CD14-positive monocyte (primary cell): ENCODE measurements at regions not wholly inside any gene's neighbourhood (a gene's known extent, or its start where the extent isn't known, plus 50 kb on each side); places are given as distances from the start of the nearest gene placed in this dataset.

Experiments used
- DNase-seq, 3 donors: peaks; one replicate each; pipeline ENCODE4 v3.0.0-alpha.2; 2011 to 2022
- H2AFZ ChIP-seq: 2 replicates; pipeline ENCODE4 v1.6.0; 2012; ENCODE audit warnings: mild to moderate bottlenecking, low read depth, low read length, inconsistent platforms; ENCODE audit not compliant: insufficient read depth, poor library complexity, severe bottlenecking
- H3K27ac ChIP-seq, 2 donors: 1 replicate in 1 of 2; 2 replicates in 1 of 2; pipeline ENCODE4 v1.5.1; 2012 to 2013; ENCODE audit warnings: low read length in 2 of 2, control low read depth in 1 of 2, inconsistent platforms in 1 of 2, low read depth in 1 of 2, mild to moderate bottlenecking in 1 of 2
- H3K27me3 ChIP-seq, 2 donors: one replicate each; pipeline versions ENCODE4 v1.6.0 to v1.6.1; 2011 to 2013; ENCODE audit warnings: low read length in 2 of 2; ENCODE audit not compliant: control insufficient read depth in 2 of 2, insufficient read depth in 2 of 2
- H3K36me3 ChIP-seq, 2 donors: replicated peaks in 1 of 2; 1 replicate in 1 of 2; 2 replicates in 1 of 2; pipeline versions ENCODE4 v1.5.1 to v1.6.1; 2012 to 2013; ENCODE audit warnings: low read length in 2 of 2, control low read depth in 1 of 2, inconsistent platforms in 1 of 2, mild to moderate bottlenecking in 1 of 2; ENCODE audit not compliant: insufficient read depth in 2 of 2, control insufficient read depth in 1 of 2
- H3K4me1 ChIP-seq, 2 donors: 1 replicate in 1 of 2; 2 replicates in 1 of 2; pipeline versions ENCODE4 v1.5.1 to v1.6.1; 2012 to 2013; ENCODE audit warnings: low read length in 2 of 2, control low read depth in 1 of 2, inconsistent platforms in 1 of 2, mild to moderate bottlenecking in 1 of 2, moderate library complexity in 1 of 2; ENCODE audit not compliant: insufficient read depth in 2 of 2, control insufficient read depth in 1 of 2
- H3K4me2 ChIP-seq: replicated peaks from 2 replicates; pipeline ENCODE3; 2012; ENCODE audit warnings: low read length, moderate library complexity, mild to moderate bottlenecking; ENCODE audit not compliant: poor library complexity, severe bottlenecking; ENCODE audit errors: extremely low read depth
- H3K4me3 ChIP-seq, 3 experiments: fragments of 200-600 bp in 1 of 3; sonication (generic) in 1 of 3; replicated peaks in 1 of 3; 1 replicate in 2 of 3; 2 replicates in 1 of 3; pipeline ENCODE4 v1.5.1; 2011 to 2013; ENCODE audit warnings: low read length in 3 of 3, mild to moderate bottlenecking in 3 of 3, control low read depth in 2 of 3, low read depth in 2 of 3, inconsistent platforms in 1 of 3, moderate library complexity in 1 of 3
- H3K79me2 ChIP-seq: 2 replicates; pipeline ENCODE4 v1.6.0; 2012; ENCODE audit warnings: mild to moderate bottlenecking, control low read depth, inconsistent platforms, low read length, moderate library complexity; ENCODE audit not compliant: insufficient read depth
- H3K9ac ChIP-seq: 2 replicates; pipeline ENCODE4 v1.6.0; 2017; ENCODE audit warnings: low read length, mild to moderate bottlenecking; ENCODE audit not compliant: insufficient read depth, poor library complexity, severe bottlenecking
- H3K9me3 ChIP-seq, 2 donors: replicated peaks in 1 of 2; 1 replicate in 1 of 2; 2 replicates in 1 of 2; pipeline versions ENCODE4 v1.5.1 to v1.6.1; 2012 to 2013; ENCODE audit warnings: low read length in 2 of 2, control low read depth in 1 of 2; ENCODE audit not compliant: control insufficient read depth in 1 of 2, insufficient read depth in 1 of 2
- H4K20me1 ChIP-seq: 2 replicates; pipeline ENCODE4 v1.6.0; 2012; ENCODE audit warnings: mild to moderate bottlenecking, low read length, control low read depth, moderate library complexity; ENCODE audit not compliant: insufficient read depth
- H3K27ac Mint-ChIP-seq, 7 donors: one replicate each; pipeline ENCODE4 v1.8.0; 2020; ENCODE audit warnings: mild to moderate bottlenecking in 7 of 7, mixed read lengths in 7 of 7, moderate library complexity in 6 of 7, inconsistent platforms in 2 of 7
- H3K27me3 Mint-ChIP-seq, 3 donors: one replicate each; pipeline ENCODE4 v1.8.0; 2021 to 2022; ENCODE audit warnings: low read depth in 3 of 3, mild to moderate bottlenecking in 3 of 3, mixed read lengths in 3 of 3, moderate library complexity in 3 of 3, inconsistent platforms in 1 of 3
- H3K36me3 Mint-ChIP-seq, 2 donors: one replicate each; pipeline ENCODE4 v1.8.0; 2020; ENCODE audit warnings: mixed read lengths in 2 of 2, inconsistent platforms in 1 of 2, mild to moderate bottlenecking in 1 of 2
- H3K4me1 Mint-ChIP-seq: one replicate; pipeline ENCODE4 v1.8.0; 2020; ENCODE audit warnings: mild to moderate bottlenecking, mixed read lengths
- H3K4me3 Mint-ChIP-seq, 2 donors: one replicate each; pipeline ENCODE4 v1.8.0; 2020; ENCODE audit warnings: mild to moderate bottlenecking in 2 of 2, mixed read lengths in 2 of 2, moderate library complexity in 1 of 2
- H3K9me3 Mint-ChIP-seq, 7 donors: one replicate each; pipeline ENCODE4 v1.8.0; 2020 to 2022; ENCODE audit warnings: mixed read lengths in 7 of 7, mild to moderate bottlenecking in 6 of 7, moderate library complexity in 6 of 7, inconsistent platforms in 2 of 7
- WGBS: methylation state at CpG from one replicate; pipeline ENCODE4 v1.1.5; 2013; ENCODE audit warnings: missing lambda C conversion rate; ENCODE audit not compliant: insufficient coverage; 5-methylcytosine and 5-hydroxymethylcytosine counted together
- intact Hi-C, 2 donors: fragments of 100-400 bp; cut with micrococcal nuclease; formaldehyde crosslinking; loops; one replicate each; pipeline versions ENCODE4 v1.15.0 to v1.15.1; 2023
- TF ChIP-seq, protein P1 (sequence below): fragments of 200-600 bp; IDR thresholded peaks from one replicate; pipeline ENCODE4 v1.8.0; 2022; ENCODE audit warnings: antibody characterized with exemption, mild to moderate bottlenecking

- Histone ChIP-seq H3K4me2 (no peak overlapping the region), H3K9me3 (no peaks in the 10 kb centered on the region), H4K20me1 (no peaks in the 10 kb centered on the region), H3K4me1 (no peaks in the 10 kb centered on the region), H3K27ac (no peak overlapping the region), H3K79me2 (no peaks in the 10 kb centered on the region), H2AFZ (no peak overlapping the region), H3K36me3 (no peaks in the 10 kb centered on the region), H3K4me3 (no peak overlapping the region), H3K9ac (no peak overlapping the region), H3K27me3 (no peaks in the 10 kb centered on the region)
- Mint-ChIP-seq H3K27me3 (no peaks in the 10 kb centered on the region), H3K36me3 (no peaks in the 10 kb centered on the region), H3K9me3 (peaks cover 0 to 6% (median 0%) of the 10 kb centered on the region in 7 donors), H3K27ac (no peak overlapping the region), H3K4me1 (no peaks in the 10 kb centered on the region), H3K4me3 (no peak overlapping the region)
- no CpG with 5 or more reads among the region's 1 CpG for WGBS
- TF ChIP-seq, protein P1, sequence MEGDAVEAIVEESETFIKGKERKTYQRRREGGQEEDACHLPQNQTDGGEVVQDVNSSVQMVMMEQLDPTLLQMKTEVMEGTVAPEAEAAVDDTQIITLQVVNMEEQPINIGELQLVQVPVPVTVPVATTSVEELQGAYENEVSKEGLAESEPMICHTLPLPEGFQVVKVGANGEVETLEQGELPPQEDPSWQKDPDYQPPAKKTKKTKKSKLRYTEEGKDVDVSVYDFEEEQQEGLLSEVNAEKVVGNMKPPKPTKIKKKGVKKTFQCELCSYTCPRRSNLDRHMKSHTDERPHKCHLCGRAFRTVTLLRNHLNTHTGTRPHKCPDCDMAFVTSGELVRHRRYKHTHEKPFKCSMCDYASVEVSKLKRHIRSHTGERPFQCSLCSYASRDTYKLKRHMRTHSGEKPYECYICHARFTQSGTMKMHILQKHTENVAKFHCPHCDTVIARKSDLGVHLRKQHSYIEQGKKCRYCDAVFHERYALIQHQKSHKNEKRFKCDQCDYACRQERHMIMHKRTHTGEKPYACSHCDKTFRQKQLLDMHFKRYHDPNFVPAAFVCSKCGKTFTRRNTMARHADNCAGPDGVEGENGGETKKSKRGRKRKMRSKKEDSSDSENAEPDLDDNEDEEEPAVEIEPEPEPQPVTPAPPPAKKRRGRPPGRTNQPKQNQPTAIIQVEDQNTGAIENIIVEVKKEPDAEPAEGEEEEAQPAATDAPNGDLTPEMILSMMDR, result no peak
- no peak for DNase-seq
- intact Hi-C loops, result no loop called here
Observed at GRCh38 chr3:154753101-154753500, 323.1 kb upstream of the GPR149 start.

DNA sequence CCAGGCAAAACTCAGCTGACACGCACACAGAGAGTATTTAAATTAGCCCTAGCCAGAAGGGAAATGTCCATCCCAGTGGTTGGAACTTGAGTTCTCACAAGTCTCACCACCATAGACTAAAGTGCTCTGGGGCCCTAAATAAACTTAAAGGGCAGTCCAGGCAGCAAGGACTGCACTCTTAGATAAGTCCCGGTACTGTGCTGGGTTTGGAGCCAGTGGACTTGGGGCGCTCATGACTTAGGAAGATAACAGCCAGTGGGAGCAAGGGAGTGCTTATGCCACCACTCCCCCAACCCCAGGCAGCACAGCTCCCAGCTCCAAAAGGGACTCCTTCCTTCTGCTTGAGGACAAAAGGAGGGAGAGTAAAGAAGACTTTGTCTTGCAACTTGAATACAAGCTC lies 319.5 kb upstream of the GPR149 start:
- no peak overlapping the region for H3K4me3 Mint-ChIP-seq
- no peak overlapping the region for H3K4me2 ChIP-seq
- no peaks in the 10 kb centered on the region for H3K36me3 Mint-ChIP-seq
- WGBS, result 88% methylated on average over 2 of the region's 3 CpGs
- H3K36me3 ChIP-seq, result no peaks in the 10 kb centered on the region
- H3K27ac Mint-ChIP-seq, result no peak overlapping the region
- H3K79me2 ChIP-seq, result no peaks in the 10 kb centered on the region
- DNase-seq, result no peak
- no peaks in the 10 kb centered on the region for H3K4me1 ChIP-seq
- no peak overlapping the region for H2AFZ ChIP-seq
- intact Hi-C loops, result no loop called here
- no peaks in the 10 kb centered on the region for H4K20me1 ChIP-seq
- no peaks in the 10 kb centered on the region for H3K9me3 ChIP-seq
- H3K9me3 Mint-ChIP-seq, result peaks cover 0 to 7% (median 0%) of the 10 kb centered on the region in 7 donors
- H3K4me1 Mint-ChIP-seq, result peaks cover 7% of the 10 kb centered on the region
- H3K27me3 Mint-ChIP-seq, result peaks cover 0 to 3% (median 0%) of the 10 kb centered on the region in 3 donors
- no peak overlapping the region for H3K4me3 ChIP-seq
- H3K27me3 ChIP-seq, result no peaks in the 10 kb centered on the region
- TF ChIP-seq, protein P1, result no peak
- H3K9ac ChIP-seq, result no peak overlapping the region
- no peak overlapping the region for H3K27ac ChIP-seq
